Panc1 (cell line): ENCODE measurements at regions not wholly inside any gene's neighbourhood (a gene's known extent, or its start where the extent isn't known, plus 50 kb on each side); places are given as distances from the start of the nearest gene placed in this dataset.

Experiments
- CTCF ChIP-seq: fragments of 450-650 bp; IDR thresholded peaks from 2 replicates; pipeline ENCODE4 v1.5.1; 2017; ENCODE audit warnings: mild to moderate bottlenecking
- POLR2AphosphoS5 ChIP-seq: IDR thresholded peaks from 2 replicates; pipeline ENCODE4 v1.6.1; 2012; ENCODE audit warnings: mild to moderate bottlenecking, low read depth, low read length, moderate library complexity
- REST ChIP-seq, 2 experiments: IDR thresholded peaks; 2 replicates each; pipeline ENCODE4 v1.6.1; 2011 to 2012; ENCODE audit warnings: low read depth in 2 of 2, control low read depth in 1 of 2, low read length in 1 of 2, mild to moderate bottlenecking in 1 of 2, moderate library complexity in 1 of 2; ENCODE audit not compliant: insufficient read depth in 1 of 2
- SIN3A ChIP-seq: IDR thresholded peaks from 2 replicates; pipeline ENCODE4 v1.6.1; 2012; ENCODE audit warnings: low read depth, mild to moderate bottlenecking, low read length, moderate library complexity, borderline replicate concordance; ENCODE audit not compliant: insufficient read depth
- TCF7L2 ChIP-seq: IDR thresholded peaks from 2 replicates; pipeline ENCODE4 v1.6.1; 2011; ENCODE audit warnings: mild to moderate bottlenecking, low read depth, low read length, inconsistent platforms

- no peak for TF ChIP-seq TCF7L2
- no peak for TF ChIP-seq SIN3A
- TF ChIP-seq CTCF = no peak
- TF ChIP-seq REST (IDR thresholded peaks at IDR 0.05; ENCODE audit: insufficient read depth in 1 of 2, low read depth in 2 of 2, low read length in 1 of 2) = no peak
- no peak for TF ChIP-seq POLR2AphosphoS5
Observed at GRCh38 chr4:156473151-156473550, 498.4 kb downstream of the PDGFC start.
